HG02571 (cell line): ENCODE measurements at regions not wholly inside any gene's neighbourhood (a gene's known extent, or its start where the extent isn't known, plus 50 kb on each side); places are given as distances from the start of the nearest gene placed in this dataset.

Source experiments
- ATAC-seq: cut with Tn5 transposase; IDR thresholded peaks from one replicate; pipeline ENCODE4 v1.9.1; 2021; ENCODE audit warnings: mild to moderate bottlenecking, moderate library complexity; ENCODE audit not compliant: unreplicated experiment

DNA sequence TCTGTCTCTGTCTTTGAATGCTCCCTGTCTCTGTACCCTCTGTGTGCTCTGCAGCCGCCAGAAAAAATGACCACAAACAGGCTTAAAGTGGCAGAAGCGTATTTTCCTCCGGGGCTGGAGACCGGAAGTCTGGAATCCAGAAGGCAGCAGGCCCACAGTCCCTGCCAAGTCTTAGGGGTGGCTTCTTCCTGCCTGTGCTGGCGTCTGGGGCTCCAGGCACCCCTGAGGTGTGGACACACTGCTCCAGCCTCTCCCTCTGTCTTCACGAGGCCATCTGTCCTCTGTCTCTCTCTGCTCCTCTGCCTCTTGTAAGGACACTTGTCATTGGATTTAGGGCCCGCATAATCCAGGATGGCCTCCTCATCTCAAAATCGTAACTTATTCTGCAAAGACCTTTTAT lies 298.4 kb upstream of the IRX4 start:
- ATAC-seq, result no peak

DNA sequence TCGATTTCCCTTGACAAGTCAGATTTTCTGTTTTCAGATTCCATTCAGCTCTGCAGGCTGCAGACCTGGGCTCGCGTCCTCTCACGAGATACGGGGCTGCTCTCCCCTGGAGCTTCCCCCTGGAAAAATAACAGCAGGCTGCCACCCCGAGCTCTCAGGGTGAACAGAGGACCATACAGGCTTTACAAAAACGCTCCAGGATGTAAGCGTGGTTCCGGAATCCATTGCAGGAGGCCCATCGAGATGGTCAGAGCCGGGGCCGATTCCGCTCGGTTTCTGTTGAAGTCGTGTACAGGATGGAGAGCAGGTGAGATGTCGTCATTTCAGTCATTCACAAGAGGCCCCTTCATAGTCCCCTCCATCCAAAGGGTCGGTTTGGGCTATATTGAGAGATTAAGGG lies 297.7 kb upstream of the IRX4 start:
- ATAC-seq, result no peak

DNA sequence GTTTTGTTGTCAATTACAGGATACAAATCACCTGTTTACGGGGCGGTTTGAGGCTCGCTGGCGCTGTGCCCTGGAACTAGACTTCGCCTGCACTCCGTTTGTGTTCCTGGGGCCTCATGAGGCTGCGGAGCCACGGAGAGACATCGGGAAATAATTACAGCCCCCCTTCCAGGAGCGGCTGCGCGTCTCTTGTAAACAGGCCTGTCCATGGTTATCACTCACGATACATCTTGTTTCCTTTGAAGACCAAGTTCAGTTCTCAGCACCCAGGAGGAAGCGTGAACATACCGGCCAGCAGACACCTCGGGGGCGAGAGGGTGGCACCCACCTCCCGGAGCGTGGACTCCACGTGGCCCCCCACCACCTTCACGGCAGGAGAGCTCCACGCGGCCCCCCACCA lies 297.1 kb upstream of the IRX4 start:
- ATAC-seq, result no peak

DNA sequence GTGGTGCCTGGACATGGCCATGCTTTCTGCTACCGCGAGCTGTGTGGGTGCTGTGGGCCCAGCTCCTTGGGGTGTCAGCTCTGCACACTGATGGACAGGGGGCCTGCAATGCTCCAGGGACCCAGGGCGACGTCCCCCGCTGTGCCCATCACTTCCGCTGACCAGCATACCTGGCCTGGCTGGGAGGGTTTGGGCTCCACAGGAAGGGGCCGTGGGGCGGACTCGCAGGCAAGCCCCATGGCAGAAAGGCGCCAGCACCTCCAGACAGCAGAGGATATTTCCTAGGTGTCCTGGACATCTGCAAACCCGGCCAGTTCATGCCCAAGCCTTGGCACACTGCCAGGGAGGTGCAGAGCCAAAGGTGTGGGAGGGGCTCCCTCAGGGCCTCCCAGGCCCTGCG lies 295.8 kb upstream of the IRX4 start:
- no peak for ATAC-seq

DNA sequence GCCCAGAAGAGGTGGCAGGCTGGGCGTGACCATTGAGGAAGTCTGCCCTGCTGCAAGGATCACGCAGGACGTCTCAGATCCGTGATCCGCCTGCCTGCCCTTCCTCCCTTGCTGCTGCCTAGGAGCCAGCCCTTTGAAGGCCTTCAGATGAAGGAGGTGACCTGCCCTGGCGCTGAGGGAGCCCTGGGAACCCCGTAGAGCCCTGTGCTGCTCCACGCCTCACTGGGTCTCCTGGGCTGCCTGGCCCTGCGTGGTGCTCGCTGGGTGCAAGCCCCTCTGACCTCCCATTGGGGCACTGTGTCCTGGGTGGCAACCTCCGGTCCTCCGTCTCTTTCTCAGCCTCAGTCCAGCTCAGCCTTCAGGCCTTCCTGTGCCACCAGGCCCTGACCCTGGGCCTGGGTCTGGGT lies 295.3 kb upstream of the IRX4 start:
- no peak for ATAC-seq

DNA sequence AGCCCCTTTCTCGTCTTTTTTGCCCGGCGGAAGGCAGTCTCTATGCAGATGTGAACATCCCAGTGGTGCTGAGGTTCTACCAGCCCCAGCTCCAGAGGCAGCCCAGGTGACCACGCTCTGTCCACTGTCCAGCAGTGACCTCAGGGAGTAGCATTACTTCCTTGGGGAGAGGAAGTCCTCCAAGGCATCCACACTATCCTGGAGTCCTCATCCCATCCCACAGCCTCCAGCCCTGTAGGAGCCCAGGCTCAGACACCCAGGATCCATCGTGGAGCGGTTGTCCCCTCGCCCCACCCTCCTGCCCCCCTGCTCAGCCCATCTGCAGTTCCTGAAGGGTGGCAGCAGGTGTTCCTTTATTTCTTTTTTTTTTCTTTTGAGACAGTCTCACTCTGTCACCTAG lies 294.5 kb upstream of the IRX4 start:
- no peak for ATAC-seq

DNA sequence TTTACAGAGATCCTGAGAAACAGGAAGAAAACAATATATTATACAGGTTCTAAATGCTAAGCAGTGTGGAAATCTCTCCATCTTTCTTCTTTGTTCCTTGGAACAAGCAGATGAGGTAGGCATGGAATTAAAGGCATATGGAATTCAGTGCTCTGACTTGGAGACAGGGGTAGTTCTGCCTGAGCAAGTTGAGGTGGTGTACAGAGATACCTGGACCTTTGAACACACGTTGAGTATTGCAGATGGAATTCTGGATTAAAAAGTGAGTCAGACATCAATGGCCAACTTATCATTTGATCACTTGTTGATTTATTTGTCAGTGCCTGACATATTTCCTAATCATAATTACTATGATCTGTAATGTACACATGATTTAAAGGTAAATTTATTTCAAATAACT lies 293.9 kb upstream of the IRX4 start:
- no peak for ATAC-seq

DNA sequence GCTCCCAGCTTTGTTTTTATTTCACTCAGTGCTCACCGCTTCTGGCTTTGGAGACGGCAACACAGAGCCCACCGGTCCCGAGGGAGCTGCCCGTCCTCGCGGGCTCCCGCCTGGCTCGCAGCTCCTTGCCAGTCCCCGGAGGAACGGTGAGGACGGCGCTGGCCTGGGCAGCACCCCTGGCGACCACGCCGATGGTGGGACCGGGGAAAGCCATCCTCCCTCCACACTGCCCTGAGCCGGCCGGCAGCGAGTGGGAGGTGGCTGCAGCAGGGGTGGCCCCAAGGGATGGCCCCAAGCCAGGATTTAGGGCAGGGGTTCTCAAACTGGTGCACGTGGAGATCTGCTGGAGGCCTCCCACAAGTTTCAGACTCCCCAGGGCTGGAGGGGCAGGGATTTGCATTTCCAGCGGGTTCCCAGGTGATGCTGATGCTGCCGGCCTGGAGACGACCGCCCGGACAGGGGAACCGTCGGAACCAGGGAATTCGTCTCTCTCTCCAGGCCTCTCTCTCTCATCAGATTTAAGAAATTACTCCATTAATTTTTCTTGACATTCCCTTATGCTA lies 293.2 kb upstream of the IRX4 start:
- ATAC-seq, result no peak

DNA sequence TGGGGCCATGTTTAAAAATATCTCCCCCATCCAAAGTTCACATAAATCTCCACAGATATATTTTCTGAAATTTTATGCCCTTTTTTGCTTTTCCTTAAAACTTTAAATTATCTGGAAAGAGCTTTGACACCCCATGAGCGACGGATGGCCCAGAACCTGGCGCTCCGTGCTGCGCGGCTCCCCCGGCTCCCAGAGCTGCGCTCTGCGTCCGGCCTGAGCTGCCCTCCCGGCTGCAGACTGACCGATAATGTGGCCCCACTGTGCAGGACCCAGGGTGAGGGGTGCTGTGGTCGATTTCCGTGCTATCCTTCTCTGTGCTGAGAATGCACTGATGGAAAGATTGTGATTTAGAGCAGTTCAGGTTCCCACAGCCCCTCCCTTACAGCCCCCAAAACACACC lies 292.3 kb upstream of the IRX4 start:
- ATAC-seq, result no peak

DNA sequence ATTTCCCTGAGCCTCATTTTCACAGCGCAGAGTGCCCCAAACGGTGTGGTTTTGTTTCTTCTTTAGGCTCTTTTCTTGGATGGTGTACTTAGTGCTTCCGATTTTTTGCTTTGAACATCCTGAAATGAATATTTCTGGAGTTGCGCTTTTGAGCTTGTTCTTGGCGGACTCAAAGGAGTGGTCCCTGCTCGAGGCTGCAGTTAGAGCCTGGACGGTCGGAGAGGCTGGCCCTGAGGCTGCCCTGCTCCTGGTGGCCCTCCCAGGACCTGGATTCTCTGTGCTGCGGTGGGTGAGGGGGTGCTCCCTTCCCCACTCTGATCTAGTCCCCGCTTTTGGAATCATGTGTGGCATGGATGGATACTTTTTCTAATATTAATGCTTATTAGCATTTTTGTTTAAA lies 291.8 kb upstream of the IRX4 start:
- ATAC-seq, result no peak

DNA sequence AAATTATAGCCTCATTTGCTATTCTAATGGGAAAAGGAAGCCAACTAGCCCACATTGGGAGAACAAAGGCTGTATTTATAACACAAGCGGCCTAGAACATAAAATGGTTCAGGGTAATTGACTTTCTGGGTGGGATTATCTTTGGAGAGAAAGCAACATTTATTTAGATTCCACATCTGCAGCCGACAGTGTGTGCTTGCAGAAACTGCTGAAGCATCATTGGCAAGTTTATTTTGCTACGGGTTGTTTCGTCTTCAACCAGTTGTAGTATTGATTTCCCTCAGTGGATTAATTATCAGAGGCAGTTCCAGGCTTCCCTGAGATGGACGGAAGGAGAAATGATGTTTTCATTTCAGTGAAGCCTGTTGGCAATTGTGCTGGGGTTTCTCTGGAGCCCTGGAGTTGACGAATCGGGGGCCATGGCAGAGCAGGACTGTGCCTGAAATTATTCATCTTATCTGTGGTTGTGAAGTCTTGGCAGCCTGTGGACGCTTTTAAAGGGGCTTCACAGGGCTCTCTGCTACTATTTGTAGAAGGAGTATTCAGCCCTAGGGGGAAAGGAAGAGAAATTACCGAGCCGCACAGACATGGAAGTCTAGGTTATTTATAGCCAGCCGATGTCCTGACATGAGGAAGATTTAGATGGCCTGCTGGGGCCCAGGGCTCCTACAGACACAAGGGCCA lies 290.6 kb upstream of the IRX4 start:
- ATAC-seq, result no peak

DNA sequence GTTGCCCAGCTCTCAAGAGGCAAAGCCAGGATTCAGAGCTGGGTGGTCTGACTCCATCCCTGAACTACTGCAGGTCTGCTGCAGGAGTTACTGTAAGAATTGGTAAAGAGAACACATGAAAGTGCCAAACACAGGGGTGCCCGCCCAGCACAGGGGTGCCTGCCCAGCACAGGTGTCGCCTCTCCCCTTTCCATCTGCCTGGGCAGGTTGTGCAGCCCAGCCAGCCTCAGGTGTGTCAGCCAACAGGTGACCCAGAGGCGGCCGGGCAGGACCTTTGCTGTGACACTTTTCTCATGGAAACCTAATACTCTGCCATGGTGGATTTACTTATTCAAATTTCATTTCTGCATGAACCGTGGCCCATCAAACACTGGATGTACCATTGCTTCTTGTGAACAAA lies 289.7 kb upstream of the IRX4 start:
- ATAC-seq, result no peak

DNA sequence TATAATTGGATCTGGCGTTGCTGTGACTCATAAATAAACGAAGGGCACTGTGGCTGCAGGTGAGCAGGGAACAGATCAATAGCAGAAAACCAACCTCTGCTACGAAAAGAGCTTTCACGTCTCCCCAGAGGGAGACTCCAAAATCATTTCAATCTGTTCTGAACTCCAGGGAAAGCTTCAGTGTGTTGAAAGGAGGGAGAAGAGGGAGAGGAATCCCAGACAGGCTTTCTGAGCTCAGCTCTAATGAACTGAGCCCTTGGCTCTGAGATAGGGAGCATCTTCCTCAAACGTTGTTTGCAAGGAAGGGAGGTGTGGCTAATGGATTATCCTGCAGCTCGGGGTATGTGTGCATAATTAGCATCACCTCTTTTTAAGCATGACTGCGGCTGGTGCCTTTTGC lies 288.0 kb upstream of the IRX4 start:
- no peak for ATAC-seq

DNA sequence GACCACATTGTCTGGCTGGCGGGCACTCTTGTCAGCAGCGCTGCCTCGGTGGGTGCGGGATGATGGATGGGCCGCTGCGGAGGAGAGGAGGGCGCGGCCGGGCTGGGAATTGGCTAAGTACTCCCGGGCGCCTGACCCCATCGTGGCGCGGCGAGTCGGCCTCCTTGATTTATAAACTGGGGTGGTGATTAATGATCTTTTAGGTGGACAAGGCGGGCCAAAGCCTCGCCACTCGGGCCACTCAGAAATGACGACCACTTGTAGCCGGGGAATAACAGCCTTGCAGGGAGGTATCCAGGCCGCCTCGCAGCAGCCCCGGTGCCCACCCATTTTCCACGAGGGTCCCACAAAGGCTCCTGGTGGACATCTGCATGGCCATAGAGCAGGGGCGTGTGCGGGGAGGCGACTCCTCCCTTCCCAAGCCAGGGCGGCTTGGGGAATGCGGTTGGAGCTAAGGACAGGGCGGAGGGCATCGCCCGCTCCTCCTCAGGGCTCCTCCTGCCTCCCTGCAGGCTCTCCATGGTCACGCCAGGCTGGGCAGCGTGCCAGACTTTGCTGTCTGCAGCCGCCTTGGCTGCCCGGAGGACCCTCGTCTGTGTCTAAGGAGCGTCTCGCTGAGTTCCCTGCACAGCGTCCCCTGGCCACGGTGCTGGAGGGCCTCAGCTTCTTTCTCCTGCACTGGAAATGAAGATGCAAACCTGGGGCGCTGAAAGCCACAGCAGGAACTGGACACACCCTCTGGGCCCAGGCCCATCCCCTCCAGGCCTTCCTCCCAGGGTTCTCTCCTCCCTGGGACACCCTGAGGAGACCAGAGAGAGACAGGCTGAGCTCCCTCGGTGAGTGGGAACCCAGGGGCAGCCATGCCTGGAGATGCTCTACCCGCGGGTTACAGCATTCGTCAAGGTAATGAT lies 287.4 kb upstream of the IRX4 start:
- no peak for ATAC-seq

DNA sequence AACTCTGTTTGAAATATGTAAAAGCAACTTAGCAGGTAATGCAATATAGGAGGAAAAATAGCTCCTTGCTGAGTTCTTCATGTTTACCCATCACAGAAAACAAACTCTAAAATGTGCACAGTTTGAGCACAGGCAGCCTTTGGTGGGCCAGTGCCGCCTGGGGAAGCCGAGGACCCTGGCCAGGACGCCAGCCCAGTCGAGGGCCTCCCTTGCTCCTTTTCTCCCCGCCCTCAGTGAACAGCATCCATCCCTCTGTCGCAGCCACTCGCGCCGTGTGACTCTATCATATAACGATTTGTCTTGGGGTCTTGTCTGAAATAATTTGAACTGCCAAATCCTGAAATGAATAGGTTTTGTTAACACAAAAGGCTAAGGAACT lies 286.7 kb upstream of the IRX4 start:
- no peak for ATAC-seq

DNA sequence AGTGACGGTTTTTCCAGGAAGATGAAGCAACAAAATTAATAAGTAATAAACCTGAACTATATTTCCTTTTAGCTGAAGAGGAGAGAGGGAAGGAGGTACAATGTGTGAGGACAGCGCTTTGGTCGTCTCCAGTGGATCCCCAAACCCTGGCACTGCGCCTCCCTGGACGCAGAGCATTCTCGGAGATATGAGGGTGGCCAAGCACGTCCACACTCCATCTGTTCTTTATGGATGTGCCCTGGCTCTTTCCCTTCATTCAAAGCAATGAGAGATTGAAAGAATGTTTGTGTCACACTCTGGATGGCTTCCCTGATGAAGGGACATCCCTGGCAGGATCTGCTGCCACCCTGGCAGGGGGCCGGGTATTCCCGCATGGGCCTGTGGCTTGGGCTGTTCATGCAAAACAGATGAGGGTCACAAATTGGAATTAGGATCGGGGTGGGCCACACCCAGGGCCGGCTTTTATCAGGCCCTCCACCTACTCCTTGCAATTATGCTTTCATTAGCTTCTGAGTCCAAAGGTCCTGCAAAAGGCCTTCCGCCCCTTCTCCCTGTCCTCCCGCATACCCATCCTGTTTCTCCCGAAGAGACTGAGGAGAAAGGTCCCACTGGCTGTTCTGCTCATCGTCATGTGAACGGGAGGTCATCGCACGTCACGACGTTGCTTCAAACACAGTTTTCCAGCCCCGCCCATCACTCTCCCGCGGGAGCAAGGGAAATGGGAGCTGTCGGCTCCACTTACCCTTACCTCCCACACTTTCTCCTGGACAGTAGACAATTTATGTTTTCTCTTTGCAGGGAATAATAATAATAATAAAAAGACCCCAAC lies 286.1 kb upstream of the IRX4 start:
- ATAC-seq, result no peak

DNA sequence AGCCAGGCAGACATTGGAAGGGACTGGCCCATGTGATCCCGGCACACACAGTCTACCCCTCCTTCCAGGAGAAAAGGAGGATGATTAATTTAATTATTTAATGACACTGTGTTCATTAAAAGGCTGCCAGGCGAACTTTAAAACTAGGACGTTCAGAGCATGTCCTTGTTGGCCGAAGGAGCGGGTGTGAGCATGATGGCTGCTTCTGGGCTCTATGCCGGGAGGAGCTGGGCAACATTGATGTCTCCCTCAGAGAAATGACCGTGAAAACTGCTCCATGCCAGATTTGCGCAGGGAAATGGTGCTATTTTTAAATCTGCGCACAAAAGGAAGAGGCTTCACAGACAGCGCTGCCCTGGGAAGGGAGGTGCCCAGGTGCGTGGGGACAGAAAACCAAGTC lies 284.9 kb upstream of the IRX4 start:
- no peak for ATAC-seq

DNA sequence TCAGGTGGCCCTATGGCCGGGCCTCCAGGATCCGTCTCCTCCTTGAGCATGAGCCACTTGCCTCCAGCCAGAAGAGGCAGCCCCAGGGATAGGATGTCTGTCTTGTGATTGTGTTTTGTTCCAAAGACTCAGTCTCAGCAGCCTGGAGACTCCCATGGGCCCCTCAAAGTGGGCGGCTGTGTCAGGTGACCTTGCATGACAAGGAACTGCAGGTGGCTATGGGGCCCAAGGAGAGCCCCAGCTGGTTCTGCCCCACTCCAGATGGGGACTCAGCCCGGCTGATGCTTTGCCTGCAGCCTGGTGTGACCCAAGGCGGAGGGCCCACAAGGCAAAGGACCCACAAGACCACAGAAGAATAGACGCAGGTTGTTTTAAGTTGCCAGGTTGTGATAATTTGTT lies 284.3 kb upstream of the IRX4 start:
- ATAC-seq, result no peak

DNA sequence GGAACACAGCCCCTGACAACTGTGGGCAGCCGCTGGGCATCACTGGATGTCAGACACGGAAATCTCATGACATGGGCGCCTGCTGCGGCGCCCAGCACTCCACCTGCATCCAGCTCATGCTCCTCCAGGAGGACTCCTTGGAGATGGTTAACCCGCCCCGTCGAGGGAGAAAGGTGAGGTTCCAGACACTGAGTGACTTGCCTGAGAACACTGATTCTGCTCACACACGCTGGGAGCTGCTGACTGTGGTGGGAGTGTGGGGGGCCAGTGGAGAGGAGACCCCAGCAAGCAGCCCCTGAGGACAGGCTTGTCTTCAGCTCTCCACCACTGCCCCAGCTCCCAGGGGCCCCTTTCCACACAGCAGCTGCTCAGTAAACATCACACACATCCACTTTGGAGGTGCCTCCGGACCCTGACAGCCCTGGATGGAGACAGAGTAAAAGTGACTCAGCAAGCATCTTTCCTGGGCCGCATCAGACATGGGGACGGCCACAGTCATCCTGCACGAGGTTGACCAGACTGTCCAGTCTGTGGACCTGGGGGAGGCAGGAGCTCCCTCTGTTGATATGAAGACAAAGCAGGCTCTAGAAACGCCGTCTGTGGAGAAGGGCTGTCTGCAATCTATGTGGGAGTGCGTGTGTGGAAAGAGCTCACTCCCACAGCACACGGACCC lies 283.7 kb upstream of the IRX4 start:
- no peak for ATAC-seq

DNA sequence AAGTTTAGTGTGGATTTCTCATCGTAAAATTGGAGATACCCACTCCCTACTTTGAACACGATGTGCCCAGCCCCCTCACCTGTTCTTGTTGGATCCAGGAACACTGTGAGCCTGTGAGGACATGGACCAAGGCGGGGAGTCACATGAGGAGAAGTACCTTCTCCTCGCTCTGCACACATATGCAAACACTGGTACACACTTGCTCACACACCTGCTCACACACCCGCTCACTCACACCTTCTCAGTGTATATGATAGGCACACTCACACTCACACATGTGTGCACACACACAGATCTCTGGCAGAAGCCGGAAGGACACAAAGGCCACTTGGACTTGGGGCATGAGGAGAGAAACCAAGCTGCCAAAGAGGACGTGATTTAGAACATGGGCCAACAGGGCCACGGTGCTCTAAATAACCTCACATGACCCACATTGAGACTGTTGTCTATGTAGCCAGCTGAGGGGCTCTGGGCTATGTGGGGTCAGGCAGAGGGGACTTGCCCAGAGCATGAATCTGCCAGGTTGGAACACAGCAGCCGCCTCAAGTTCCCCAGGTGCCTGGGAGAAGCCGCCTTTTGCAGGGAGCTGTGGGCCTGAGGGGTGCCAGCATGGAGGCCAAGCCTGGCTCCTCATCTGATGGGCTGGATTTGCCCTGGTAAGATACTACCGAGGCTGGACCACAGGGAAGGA lies 283.0 kb upstream of the IRX4 start:
- ATAC-seq, result no peak
